PC-3 (cell line): ENCODE measurements at regions not wholly inside any gene's neighbourhood (a gene's known extent, or its start where the extent isn't known, plus 50 kb on each side); places are given as distances from the start of the nearest gene placed in this dataset.

ENCODE experiments used
- ATAC-seq: fragments of 200-7000 bp; cut with Tn5 transposase; 2 replicates; pipeline ENCODE4 v1.9.1; 2020; ENCODE audit warnings: mild to moderate bottlenecking, moderate library complexity
- BruUV-seq: library from RNA; stranded (reverse); fragments of 400-500 nt; replicated peaks from 2 replicates; lab custom pipeline; 2021; lab: Mats Ljungman, UMichigan
- CTCF ChIA-PET: fragments of 300-600 bp; sonication (Branson Sonifier 250); formaldehyde crosslinking; loops from one replicate; lab custom pipeline; 2022; ENCODE audit warnings: antibody characterized with exemption; lab: Charles Lee
- POLR2A ChIA-PET: fragments of 300-600 bp; sonication (Branson Sonifier 250); formaldehyde crosslinking; loops from one replicate; lab custom pipeline; 2022; ENCODE audit warnings: antibody characterized with exemption; ENCODE audit not compliant: unreplicated experiment; lab: Charles Lee
- DNase-seq: peaks from one replicate; pipeline ENCODE4 v3.0.0-alpha.2; 2015
- H2AFZ ChIP-seq: fragments of 300-600 bp; sonication (generic); 2 replicates; pipeline ENCODE4 v1.6.0; 2016; ENCODE audit warnings: antibody characterized with exemption, low read length
- H3F3A ChIP-seq: fragments of 300-600 bp; sonication (generic); one replicate; pipeline ENCODE4 v1.6.0; 2017; ENCODE audit warnings: antibody characterized with exemption, low read length, control low read depth, mild to moderate bottlenecking; ENCODE audit not compliant: unreplicated experiment
- H3K27ac ChIP-seq: fragments of 300-600 bp; sonication (generic); 2 replicates; pipeline ENCODE4 v1.5.1; 2016; ENCODE audit warnings: mild to moderate bottlenecking, low read length
- H3K27me3 ChIP-seq: fragments of 300-600 bp; sonication (generic); 2 replicates; pipeline ENCODE4 v1.6.1; 2016; ENCODE audit warnings: low read length, mixed read lengths
- H3K36me3 ChIP-seq: fragments of 300-600 bp; sonication (generic); 2 replicates; pipeline ENCODE4 v1.6.1; 2016; ENCODE audit warnings: low read depth, mixed run types, low read length, mixed read lengths
- H3K4me1 ChIP-seq: fragments of 300-600 bp; sonication (generic); 2 replicates; pipeline ENCODE4 v1.5.1; 2016; ENCODE audit warnings: low read length; ENCODE audit not compliant: insufficient read depth
- H3K4me2 ChIP-seq: fragments of 300-600 bp; sonication (generic); 2 replicates; pipeline ENCODE4 v1.6.0; 2016; ENCODE audit warnings: low read length
- H3K4me3 ChIP-seq: fragments of 300-600 bp; sonication (generic); 2 replicates; pipeline ENCODE4 v1.5.1; 2016; ENCODE audit warnings: mild to moderate bottlenecking, low read length, mixed read lengths
- H3K79me2 ChIP-seq: fragments of 300-600 bp; sonication (generic); 2 replicates; pipeline ENCODE4 v1.6.1; 2017; ENCODE audit warnings: low read length, mixed read lengths
- H3K9ac ChIP-seq: fragments of 300-600 bp; sonication (generic); 2 replicates; pipeline ENCODE4 v1.6.0; 2016; ENCODE audit warnings: mild to moderate bottlenecking, low read length
- H3K9me2 ChIP-seq: fragments of 300-600 bp; sonication (generic); replicated peaks from 2 replicates; pipeline ENCODE4 v1.6.1; 2016; ENCODE audit warnings: mixed run types, low read length, mixed read lengths
- H3K9me3 ChIP-seq: fragments of 300-600 bp; sonication (generic); 2 replicates; pipeline ENCODE4 v1.6.1; 2016; ENCODE audit warnings: low read length, mixed read lengths
- H4K20me1 ChIP-seq: fragments of 300-600 bp; sonication (generic); 2 replicates; pipeline ENCODE4 v1.6.1; 2016; ENCODE audit warnings: low read length, mixed read lengths
- CTCF ChIP-seq: fragments of 300-600 bp; sonication (generic); conservative IDR thresholded peaks from 2 replicates; pipeline ENCODE4 v1.5.1; 2017; ENCODE audit warnings: antibody characterized with exemption, low read depth, mild to moderate bottlenecking, low read length
- EZH2 ChIP-seq: fragments of 300-600 bp; sonication (generic); IDR thresholded peaks from one replicate; pipeline ENCODE4 v1.6.1; 2017; ENCODE audit warnings: antibody characterized with exemption, mild to moderate bottlenecking, low read length; ENCODE audit not compliant: unreplicated experiment
- EZH2phosphoT487 ChIP-seq: fragments of 300-600 bp; sonication (generic); IDR thresholded peaks from 2 replicates; pipeline ENCODE4 v1.6.1; 2018; ENCODE audit warnings: mild to moderate bottlenecking, antibody characterized with exemption, low read length, borderline replicate concordance
- intact Hi-C: fragments of 100-400 bp; cut with micrococcal nuclease; formaldehyde crosslinking; loops from 2 replicates; pipeline ENCODE4 v1.9.0; 2023

- H3K9me2 ChIP-seq, result no peaks in the 10 kb centered on the region
- TF ChIP-seq EZH2phosphoT487 (no peak), CTCF (no peak), EZH2 (no peak)
- H3K79me2 ChIP-seq, result no peaks in the 10 kb centered on the region
- POLR2A ChIA-PET, result no interaction called here
- no peak overlapping the region for H3K9ac ChIP-seq
- no peaks in the 10 kb centered on the region for H3K27me3 ChIP-seq
- H3K27ac ChIP-seq, result no peak overlapping the region
- H3K9me3 ChIP-seq, result no peaks in the 10 kb centered on the region
- no TSS peak for BruUV-seq
- H3K4me3 ChIP-seq, result no peak overlapping the region
- intact Hi-C loops, result no loop called here
- no peak overlapping the region for H2AFZ ChIP-seq
- DNase-seq (no peak), ATAC-seq (no peak)
- no peaks in the 10 kb centered on the region for H3K36me3 ChIP-seq
- no peaks in the 10 kb centered on the region for H4K20me1 ChIP-seq
- no peaks in the 10 kb centered on the region for H3K4me1 ChIP-seq
- H3K4me2 ChIP-seq, result no peak overlapping the region
- CTCF ChIA-PET, result interaction anchor here (0.7 kb wide), 1 partner anchor 192 kb away, joined by 3 read pairs; no protein-coding TSS in a partner anchor
- no peaks in the 10 kb centered on the region for H3F3A ChIP-seq
Observed at GRCh38 chr10:8380833-8381496, 326.5 kb downstream of the GATA3 start.

GRCh38 chr10:8386781-8387180 is 332.3 kb downstream of the GATA3 start:
- no peak for DNase-seq
- no peaks in the 10 kb centered on the region for H3K9me3 ChIP-seq
- ATAC-seq, result no peak
- intact Hi-C loops, result no loop called here
- H4K20me1 ChIP-seq, result no peaks in the 10 kb centered on the region
- no peaks in the 10 kb centered on the region for H3K9me2 ChIP-seq
- BruUV-seq, result no TSS peak
- H3K4me3 ChIP-seq, result no peak overlapping the region
- no peaks in the 10 kb centered on the region for H3K79me2 ChIP-seq
- ChIA-PET POLR2A (no interaction called here), CTCF (no interaction called here)
- no peaks in the 10 kb centered on the region for H3K27me3 ChIP-seq
- H3K9ac ChIP-seq, result no peak overlapping the region
- H3K4me2 ChIP-seq, result no peak overlapping the region
- peaks cover 15% of the 10 kb centered on the region for H3K4me1 ChIP-seq
- no peaks in the 10 kb centered on the region for H3K36me3 ChIP-seq
- H3F3A ChIP-seq, result no peaks in the 10 kb centered on the region
- no peak for TF ChIP-seq EZH2phosphoT487
- no peak for TF ChIP-seq CTCF
- no peak for TF ChIP-seq EZH2
- no peak overlapping the region for H3K27ac ChIP-seq
- H2AFZ ChIP-seq, result no peak overlapping the region

DNA sequence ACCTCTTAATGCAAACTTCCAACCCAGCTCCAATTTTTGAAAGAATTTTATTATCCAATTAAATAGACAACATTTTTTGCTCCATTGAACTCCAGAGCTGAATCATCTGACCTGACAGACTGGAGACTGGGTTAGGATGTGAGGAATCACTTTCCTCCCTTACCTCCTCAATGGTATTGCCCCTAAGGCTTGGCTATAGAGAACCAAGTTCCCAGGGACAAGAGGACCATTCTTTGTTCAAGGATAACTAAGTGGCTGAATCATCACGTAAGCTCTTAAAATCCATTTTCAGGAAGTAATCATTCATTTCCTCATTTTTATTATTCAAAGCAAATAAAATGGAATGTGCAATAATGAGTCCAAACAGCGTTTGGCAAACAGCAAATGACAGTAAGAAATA is 335.1 kb downstream of the GATA3 start:
- Histone ChIP-seq H3K4me3 (no peak overlapping the region), H3K9me2 (no peaks in the 10 kb centered on the region), H3K4me2 (peak overlapping the region; percentile 47; the same call in 1 of the 2 replicates), H3K27ac (peak overlapping the region; percentile 100), H3K79me2 (no peaks in the 10 kb centered on the region), H3K9ac (peak overlapping the region; percentile 79), H2AFZ (no peak overlapping the region), H3K9me3 (no peaks in the 10 kb centered on the region), H3F3A (no peaks in the 10 kb centered on the region), H3K27me3 (no peaks in the 10 kb centered on the region), H3K36me3 (no peaks in the 10 kb centered on the region), H4K20me1 (no peaks in the 10 kb centered on the region), H3K4me1 (peaks cover 37% of the 10 kb centered on the region)
- peak; percentile 87 for DNase-seq
- no TSS peak for BruUV-seq
- TF ChIP-seq EZH2phosphoT487, result no peak
- no peak for TF ChIP-seq CTCF
- TF ChIP-seq EZH2, result no peak
- ATAC-seq, result peak; percentile 95
- intact Hi-C loops, result loop anchor here (1.0 kb wide), 1 partner anchor 23 kb away; no protein-coding TSS in a partner anchor
- CTCF ChIA-PET, result interaction anchor here (0.7 kb wide), 1 partner anchor 61 kb away, joined by 3 read pairs; no protein-coding TSS in a partner anchor
- POLR2A ChIA-PET, result interaction anchor here (0.6 to 1.0 kb wide), 2 partner anchors 13 to 14 kb away, joined by 3 to 9 read pairs; no protein-coding TSS in a partner anchor
